ENCODE measurements at regions not wholly inside any gene's neighbourhood (a gene's known extent, or its start where the extent isn't known, plus 50 kb on each side); places are given as distances from the start of the nearest gene placed in this dataset.

GRCh38 chr1:57546549-57547330 lies 122.9 kb upstream of the DAB1 start:
- TF ChIP-seq EZH2 (IDR thresholded peaks at IDR 0.05; ENCODE audit: borderline replicate concordance, low read depth, low read length, severe bottlenecking) = no peak
- TF ChIP-seq CTCF (IDR thresholded peaks at IDR 0.05; ENCODE audit: borderline replicate concordance, extremely low read depth, low read length, poor library complexity, severe bottlenecking) = no peak

All from DND-41 (cell line).